PC-9 (cell line): ENCODE measurements at regions not wholly inside any gene's neighbourhood (a gene's known extent, or its start where the extent isn't known, plus 50 kb on each side); places are given as distances from the start of the nearest gene placed in this dataset.

Source experiments
- CTCF ChIP-seq: fragments of 200-600 bp; sonication (generic); conservative IDR thresholded peaks from 2 replicates; pipeline ENCODE4 v1.6.1; 2017; ENCODE audit warnings: mixed run types, antibody characterized with exemption, mild to moderate bottlenecking, moderate library complexity
- EZH2 ChIP-seq: fragments of 200-600 bp; sonication (generic); IDR thresholded peaks from 2 replicates; pipeline ENCODE4 v1.8.0; 2017; ENCODE audit warnings: antibody characterized with exemption, low read depth

- TF ChIP-seq CTCF: no peak
- no peak for TF ChIP-seq EZH2
These were observed 127.7 kb upstream of the CXCL14 start for GRCh38 chr5:135706474-135706873.
